ENCODE measurements at regions not wholly inside any gene's neighbourhood (a gene's known extent, or its start where the extent isn't known, plus 50 kb on each side); places are given as distances from the start of the nearest gene placed in this dataset.

DNA sequence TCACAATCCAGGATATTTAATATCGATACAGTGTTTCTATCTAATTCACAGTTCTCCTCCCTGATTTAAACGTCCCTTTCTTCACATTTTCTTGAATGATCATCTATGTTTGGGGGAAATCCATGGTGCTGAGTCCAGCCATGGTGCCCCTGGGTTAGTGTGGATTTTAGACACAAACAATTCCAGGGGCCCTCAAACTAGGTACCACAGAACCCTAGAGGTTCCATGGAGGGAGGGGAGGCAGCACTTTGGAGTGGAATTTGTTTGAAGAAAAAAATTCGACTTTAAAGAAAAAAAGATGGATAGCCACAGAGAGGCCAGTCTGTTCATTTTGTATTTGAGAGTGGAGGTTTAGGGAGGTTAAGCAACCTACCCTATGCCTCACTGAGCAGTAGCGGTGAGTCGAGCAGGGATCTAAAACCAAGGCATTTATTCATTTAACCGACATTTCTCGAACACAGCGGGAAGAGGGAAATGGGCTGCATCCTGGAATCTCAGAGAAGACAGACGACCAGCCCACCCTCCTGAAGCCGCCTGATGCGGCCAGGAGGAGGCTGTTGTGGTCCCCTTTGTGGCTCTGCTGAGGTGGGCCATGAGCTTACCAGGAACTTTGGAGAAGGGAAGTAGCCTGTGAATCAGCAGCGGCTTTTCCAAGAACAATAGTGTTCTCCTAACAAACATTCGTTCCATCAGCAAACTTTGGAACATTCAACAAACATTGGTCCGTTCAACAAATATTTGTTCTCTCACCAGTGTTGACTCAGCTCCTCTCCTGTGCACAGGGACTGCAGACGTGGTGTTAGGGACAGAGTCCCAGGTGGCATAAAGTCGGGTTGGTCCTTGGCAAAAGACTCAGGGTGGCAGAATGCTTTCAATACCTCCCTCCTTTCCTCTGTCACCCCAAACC, 103.5 kb upstream of the ZBTB40 start:
- DNase-seq (ENCODE audit: low read depth in 3 of 3, low spot score in 2 of 3), result no peak

DNA sequence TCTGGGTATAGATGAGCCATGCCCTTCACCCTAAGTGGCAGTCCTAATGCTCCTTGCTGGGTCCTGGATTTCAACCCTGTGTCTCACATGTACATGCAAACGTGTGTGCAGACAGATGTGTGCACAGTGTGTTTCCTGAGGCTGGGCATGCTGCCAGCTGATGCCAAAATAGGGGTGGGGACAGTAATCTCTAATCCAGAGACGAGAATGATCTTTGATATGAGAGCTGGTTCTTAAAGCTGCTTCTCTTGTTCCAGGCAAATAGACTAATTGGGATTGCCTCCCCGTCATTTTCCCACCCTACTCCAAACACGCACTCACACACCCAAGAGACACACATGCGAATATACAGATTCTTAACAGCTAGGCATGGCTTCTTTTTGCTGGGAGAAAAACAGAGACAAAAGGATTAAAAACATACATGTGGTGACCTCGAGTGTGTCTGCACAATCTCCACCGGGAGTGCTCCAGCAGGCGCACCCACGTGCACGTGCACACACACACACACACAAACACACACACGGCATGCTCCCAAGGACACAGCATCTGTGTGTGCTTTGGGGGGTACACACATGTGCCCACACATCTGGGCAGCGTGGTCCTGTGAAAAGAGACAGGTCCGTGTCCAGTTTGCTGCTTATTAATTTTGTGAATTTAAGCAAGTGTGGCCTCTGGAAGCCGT, 102.1 kb upstream of the ZBTB40 start:
- DNase-seq (ENCODE audit: low read depth in 3 of 3, low spot score in 2 of 3), result no peak

GRCh38 chr1:22350171-22350923, 101.3 kb upstream of the ZBTB40 start:
- DNase-seq (ENCODE audit: low read depth in 3 of 3, low spot score in 2 of 3), result peak in 1 of 3 donors; percentile 52

DNA sequence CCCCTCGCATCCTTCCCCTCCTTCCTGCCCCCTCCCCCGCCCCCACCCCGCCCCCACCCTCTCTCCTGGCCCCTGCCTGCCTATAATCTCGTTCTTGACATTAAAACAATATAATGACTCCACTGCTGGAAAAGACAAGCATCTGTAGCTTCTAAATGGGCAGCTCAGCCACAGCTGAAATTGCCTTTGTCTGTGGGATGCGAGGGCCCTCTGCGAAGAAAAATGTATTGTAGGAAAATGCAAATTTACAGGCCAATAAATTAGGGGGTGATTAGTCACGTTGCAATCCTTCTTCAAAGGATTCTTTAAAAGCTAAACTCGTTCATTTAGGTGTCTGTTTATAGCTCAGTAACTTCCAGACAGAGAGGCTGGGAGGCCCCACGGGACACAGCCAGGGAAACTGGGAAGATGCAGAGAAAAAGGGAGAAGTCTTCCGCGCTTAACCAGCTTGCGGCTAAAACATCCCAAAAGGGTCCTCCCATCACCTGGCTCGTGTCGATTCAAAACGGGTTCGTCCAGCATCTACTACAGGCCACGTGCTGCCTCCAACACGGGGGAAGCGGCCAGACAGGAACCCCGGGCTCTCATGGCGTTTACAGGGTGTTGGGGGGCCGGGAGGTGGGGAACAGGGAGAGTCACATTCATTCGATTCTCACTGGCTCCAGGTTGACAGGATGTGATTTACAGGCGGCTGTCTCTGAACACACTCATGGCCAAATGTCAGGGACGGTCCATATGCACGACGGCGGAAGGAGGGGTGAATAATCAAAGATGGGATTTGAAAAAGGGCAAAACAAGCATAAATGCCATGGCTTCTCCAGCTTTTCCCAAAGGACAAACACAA, 100.5 kb upstream of the ZBTB40 start:
- DNase-seq (ENCODE audit: low read depth in 3 of 3, low spot score in 2 of 3), result no peak

DNA sequence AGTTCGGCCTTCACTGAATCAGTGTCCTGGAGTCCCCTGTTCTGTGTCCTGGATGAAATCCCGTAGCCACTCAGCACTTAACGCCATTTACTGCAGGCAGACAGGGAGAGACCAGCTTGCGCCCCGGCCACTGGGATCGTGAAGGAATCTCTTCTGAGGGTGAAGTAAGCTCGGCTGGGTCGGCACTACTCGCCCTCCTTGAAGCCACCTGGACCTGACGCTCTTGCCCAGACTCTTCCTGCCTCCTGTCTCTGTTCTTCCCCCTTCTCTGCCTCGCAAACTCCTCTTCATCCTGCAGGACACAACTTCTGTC, 99.9 kb upstream of the ZBTB40 start:
- DNase-seq (ENCODE audit: low read depth in 3 of 3, low spot score in 2 of 3), result no peak

- DNase-seq (ENCODE audit: low read depth in 3 of 3, low spot score in 2 of 3), result no peak
These were observed 99.3 kb upstream of the ZBTB40 start for GRCh38 chr1:22352355-22352754.

- no peak for DNase-seq (ENCODE audit: low read depth in 3 of 3, low spot score in 2 of 3)
These were observed 98.8 kb upstream of the ZBTB40 start for GRCh38 chr1:22352896-22353295.

DNA sequence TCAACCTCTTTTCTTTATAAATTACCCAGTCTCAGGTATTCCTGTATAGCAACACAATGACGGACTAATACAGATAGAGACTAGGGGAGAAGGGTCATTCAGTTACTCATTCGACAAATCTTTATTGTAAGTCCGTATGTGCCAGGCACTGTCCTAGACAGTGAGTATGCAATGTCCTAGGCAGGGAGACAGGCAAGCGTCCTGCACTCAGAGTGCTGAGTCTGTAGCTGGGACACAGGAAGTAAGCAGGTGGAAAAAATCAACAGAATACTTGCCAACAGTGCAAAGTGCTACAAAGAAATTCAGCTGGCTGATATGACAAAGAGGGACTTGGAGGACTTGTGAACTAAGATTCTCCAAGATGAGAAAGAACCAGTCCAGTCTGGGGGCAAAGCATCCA, 92.2 kb upstream of the ZBTB40 start:
- DNase-seq (ENCODE audit: low read depth in 3 of 3, low spot score in 2 of 3), result no peak

GRCh38 chr1:22362626-22363402, 88.8 kb upstream of the ZBTB40 start:
- DNase-seq (ENCODE audit: low read depth in 3 of 3, low spot score in 2 of 3), result no peak

DNA sequence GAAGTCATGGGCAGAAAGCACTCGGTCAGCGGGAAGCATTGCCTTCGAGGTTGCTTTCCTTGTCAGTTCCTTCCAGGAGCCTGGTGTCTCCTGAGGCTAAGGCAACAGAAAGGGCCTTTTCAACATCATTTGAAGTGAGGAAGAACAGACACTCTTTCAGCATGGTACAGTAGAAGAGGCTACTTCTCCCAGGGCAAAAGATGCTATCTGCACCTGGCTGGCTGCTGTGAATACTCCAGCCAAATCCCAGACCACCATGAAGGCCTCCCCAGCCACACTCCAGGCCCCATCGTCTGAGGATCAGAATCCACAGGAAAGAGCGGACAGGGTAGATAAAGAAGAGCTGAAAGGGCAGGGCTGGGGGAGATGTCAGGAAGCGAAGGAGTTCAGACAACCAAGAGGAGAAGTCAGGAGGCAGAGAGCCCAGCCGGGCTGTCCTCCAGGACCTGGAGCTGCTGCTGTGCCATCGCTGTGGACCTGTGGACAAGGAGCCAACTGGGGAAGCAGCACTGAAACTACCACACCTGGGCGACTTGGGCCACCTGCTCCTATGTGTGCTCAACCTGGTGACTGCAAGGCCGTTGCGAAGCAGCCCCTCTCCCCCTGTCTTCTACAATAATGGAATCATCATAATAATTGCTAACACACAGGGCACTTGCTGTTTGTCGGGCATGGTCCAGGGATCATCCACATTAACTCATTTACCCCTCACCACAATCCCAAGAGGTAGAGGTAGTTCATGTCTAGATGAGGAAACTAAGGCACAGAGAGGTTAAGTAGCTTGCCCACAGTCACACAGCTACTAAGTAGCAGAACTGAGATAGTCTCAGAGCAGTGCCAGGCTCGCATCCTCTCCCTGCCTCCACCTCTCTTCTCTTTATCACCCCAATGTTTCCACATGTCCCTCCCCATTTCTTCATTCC, 88.0 kb upstream of the ZBTB40 start:
- no peak for DNase-seq (ENCODE audit: low read depth in 3 of 3, low spot score in 2 of 3)

GRCh38 chr1:22364326-22364650, 87.4 kb upstream of the ZBTB40 start:
- DNase-seq (ENCODE audit: low read depth in 3 of 3, low spot score in 2 of 3), result no peak

DNA sequence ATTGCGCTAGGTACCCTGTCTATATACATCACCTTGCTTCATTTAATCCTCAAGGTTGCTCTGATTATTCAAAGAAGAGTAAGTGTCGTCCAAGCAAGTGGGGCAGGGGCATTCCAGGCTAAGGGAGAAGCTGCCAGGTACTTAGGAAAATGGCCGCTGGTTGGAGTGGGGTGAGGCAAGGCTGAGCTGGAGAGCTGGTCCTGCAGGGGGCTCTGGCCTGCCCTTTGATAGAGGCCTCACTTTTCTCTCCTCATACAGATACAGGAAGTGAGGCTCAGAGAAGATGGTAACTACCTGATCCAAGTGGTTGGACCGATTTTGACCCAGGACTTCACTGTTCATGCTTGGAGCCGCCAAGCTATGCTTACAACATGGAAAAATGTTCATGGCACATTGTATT, 86.9 kb upstream of the ZBTB40 start:
- no peak for DNase-seq (ENCODE audit: low read depth in 3 of 3, low spot score in 2 of 3)

- DNase-seq (ENCODE audit: low read depth in 3 of 3, low spot score in 2 of 3), result no peak
These were observed 86.0 kb upstream of the ZBTB40 start for GRCh38 chr1:22365331-22366295.

DNA sequence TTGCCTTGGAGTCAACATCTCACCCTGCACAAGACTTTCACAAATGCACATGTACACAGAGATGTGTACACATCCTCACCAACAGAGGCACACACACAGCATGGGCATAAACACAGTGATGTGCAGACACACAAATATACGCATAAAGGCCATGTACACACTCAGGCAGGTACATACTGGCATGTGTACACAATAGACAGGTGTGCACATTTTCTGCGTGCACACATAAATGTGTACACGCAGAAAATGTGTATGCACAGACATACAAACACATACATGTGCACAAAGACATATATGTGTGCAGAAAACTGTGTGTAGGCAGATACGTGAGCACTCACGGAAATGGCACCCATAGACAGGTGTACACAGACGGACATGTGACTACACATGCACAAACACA, 85.3 kb upstream of the ZBTB40 start:
- DNase-seq (ENCODE audit: low read depth in 3 of 3, low spot score in 2 of 3), result no peak

- DNase-seq (ENCODE audit: low read depth in 3 of 3, low spot score in 2 of 3), result no peak
These were observed 83.5 kb upstream of the ZBTB40 start for GRCh38 chr1:22368125-22368524.

DNA sequence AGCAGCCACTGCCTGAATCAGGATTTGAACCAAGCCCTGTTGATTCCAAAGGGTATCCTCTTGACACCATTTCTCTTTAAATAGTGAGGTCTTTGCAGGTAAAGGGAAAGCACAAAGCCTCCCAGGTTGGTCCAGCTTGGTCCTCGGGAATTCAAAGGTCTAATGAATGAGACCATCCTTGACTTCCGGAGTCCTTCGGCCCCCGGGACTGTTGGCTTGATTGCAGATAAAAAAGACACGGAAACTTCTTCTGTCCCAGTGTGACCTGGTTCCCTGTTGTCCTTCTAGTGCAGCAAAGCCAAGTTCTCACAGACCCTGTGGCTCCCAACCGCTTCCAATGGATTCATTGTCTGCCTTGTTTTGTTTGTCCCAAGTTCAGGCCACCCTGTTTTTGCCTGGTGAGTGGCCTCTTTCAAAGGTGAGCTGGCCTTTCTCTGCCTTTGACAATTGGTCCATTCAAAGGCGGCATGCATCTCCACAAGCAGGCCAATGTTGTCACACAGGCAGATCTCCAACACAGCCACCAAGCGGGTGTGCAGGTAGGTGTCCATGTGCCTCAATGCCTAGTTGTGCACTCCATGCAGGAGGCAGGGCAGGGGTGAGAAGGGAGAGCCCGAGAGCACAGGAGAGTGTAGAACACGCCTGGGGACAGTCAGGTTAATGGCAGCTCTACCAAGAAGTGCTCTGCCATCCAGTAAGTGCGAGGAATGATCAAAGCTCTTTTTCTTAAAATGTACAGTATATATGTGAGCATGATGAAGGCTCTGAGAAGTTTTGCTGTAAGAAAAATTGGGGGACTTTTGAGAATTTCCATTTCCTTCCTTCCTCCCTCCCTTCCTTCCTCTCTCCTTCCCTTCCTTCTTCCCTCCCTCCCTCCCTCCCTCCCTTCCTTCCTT, 82.1 kb upstream of the ZBTB40 start:
- DNase-seq (ENCODE audit: low read depth in 3 of 3, low spot score in 2 of 3), result no peak

- no peak for DNase-seq (ENCODE audit: low read depth in 3 of 3, low spot score in 2 of 3)
These were observed 81.5 kb upstream of the ZBTB40 start for GRCh38 chr1:22370190-22370498.
